MM.1S (cell line): ENCODE measurements at regions not wholly inside any gene's neighbourhood (a gene's known extent, or its start where the extent isn't known, plus 50 kb on each side); places are given as distances from the start of the nearest gene placed in this dataset.

Experiments
- DNase-seq: peaks from one replicate; pipeline ENCODE4 v3.0.0-alpha.2; 2015
- H2AFZ ChIP-seq: fragments of 300-600 bp; sonication (generic); 2 replicates; pipeline ENCODE4 v1.6.0; 2016; ENCODE audit warnings: antibody characterized with exemption, low read length
- H3F3A ChIP-seq: fragments of 300-600 bp; sonication (generic); 2 replicates; pipeline ENCODE4 v1.6.1; 2016; ENCODE audit warnings: mild to moderate bottlenecking, antibody characterized with exemption, low read length, moderate library complexity, mixed read lengths; ENCODE audit not compliant: insufficient read depth
- H3K27ac ChIP-seq: fragments of 300-600 bp; sonication (generic); 2 replicates; pipeline ENCODE4 v1.5.1; 2016; ENCODE audit warnings: mild to moderate bottlenecking, low read length
- H3K27me3 ChIP-seq: fragments of 300-600 bp; sonication (generic); replicated peaks from 2 replicates; pipeline ENCODE4 v1.6.0; 2016; ENCODE audit warnings: low read length; ENCODE audit not compliant: insufficient read depth
- H3K36me3 ChIP-seq: fragments of 300-600 bp; sonication (generic); replicated peaks from 2 replicates; pipeline ENCODE4 v1.6.1; 2016; ENCODE audit warnings: mild to moderate bottlenecking, low read length, mixed read lengths; ENCODE audit not compliant: insufficient read depth
- H3K4me1 ChIP-seq: fragments of 300-600 bp; sonication (generic); 2 replicates; pipeline ENCODE4 v1.6.1; 2016; ENCODE audit warnings: low read length, mixed read lengths
- H3K4me2 ChIP-seq: fragments of 300-600 bp; sonication (generic); 2 replicates; pipeline ENCODE4 v1.6.0; 2016; ENCODE audit warnings: low read depth, low read length
- H3K4me3 ChIP-seq: fragments of 300-600 bp; sonication (generic); 2 replicates; pipeline ENCODE4 v1.5.1; 2016; ENCODE audit warnings: low read length, mixed read lengths
- H3K79me2 ChIP-seq: fragments of 300-600 bp; sonication (generic); 2 replicates; pipeline ENCODE4 v1.6.1; 2016; ENCODE audit warnings: mixed run types, low read length, mixed read lengths
- H3K9ac ChIP-seq: fragments of 300-600 bp; sonication (generic); 2 replicates; pipeline ENCODE4 v1.6.1; 2016; ENCODE audit warnings: low read length, mixed read lengths
- H3K9me2 ChIP-seq: fragments of 300-600 bp; sonication (generic); replicated peaks from 2 replicates; pipeline ENCODE4 v1.6.1; 2016; ENCODE audit warnings: mild to moderate bottlenecking, low read length, mixed read lengths; ENCODE audit not compliant: insufficient read depth
- H3K9me3 ChIP-seq: fragments of 300-600 bp; sonication (generic); replicated peaks from 2 replicates; pipeline ENCODE4 v1.6.1; 2016; ENCODE audit warnings: mild to moderate bottlenecking, low read length, mixed read lengths; ENCODE audit not compliant: insufficient read depth
- H4K20me1 ChIP-seq: fragments of 300-600 bp; sonication (generic); 2 replicates; pipeline ENCODE4 v1.6.1; 2016; ENCODE audit warnings: mild to moderate bottlenecking, low read length, moderate library complexity, mixed read lengths; ENCODE audit not compliant: insufficient read depth
- CTCF ChIP-seq: fragments of 300-600 bp; sonication (generic); IDR thresholded peaks from 2 replicates; pipeline ENCODE4 v1.5.1; 2016; ENCODE audit warnings: antibody characterized with exemption, low read length, mixed read lengths
- EZH2 ChIP-seq: fragments of 300-600 bp; sonication (generic); optimal IDR thresholded peaks from 2 replicates; pipeline ENCODE3; 2017; ENCODE audit warnings: low read depth, mild to moderate bottlenecking, antibody characterized with exemption, low read length, mixed read lengths
- EZH2phosphoT487 ChIP-seq: fragments of 300-600 bp; sonication (generic); IDR thresholded peaks from 2 replicates; pipeline ENCODE4 v1.6.1; 2018; ENCODE audit warnings: antibody characterized with exemption, low read length

GRCh38 chr16:23006380-23006779 is 142.9 kb downstream of the USP31 start:
- Histone ChIP-seq H3K27ac (no peak overlapping the region), H3K36me3 (no peaks in the 10 kb centered on the region), H3K9ac (no peak overlapping the region), H4K20me1 (no peaks in the 10 kb centered on the region), H3K4me3 (no peak overlapping the region), H3K4me2 (no peak overlapping the region), H3K79me2 (no peaks in the 10 kb centered on the region), H3F3A (no peaks in the 10 kb centered on the region), H2AFZ (no peak overlapping the region), H3K27me3 (no peaks in the 10 kb centered on the region), H3K9me3 (no peaks in the 10 kb centered on the region), H3K9me2 (no peaks in the 10 kb centered on the region), H3K4me1 (no peaks in the 10 kb centered on the region)
- no peak for DNase-seq
- TF ChIP-seq CTCF (no peak), EZH2 (no peak), EZH2phosphoT487 (no peak)

- Histone ChIP-seq H3K4me1 (no peaks in the 10 kb centered on the region), H3K27me3 (no peaks in the 10 kb centered on the region), H3K9me3 (no peaks in the 10 kb centered on the region), H3K79me2 (no peaks in the 10 kb centered on the region), H3F3A (no peaks in the 10 kb centered on the region), H3K9ac (no peak overlapping the region), H3K36me3 (no peaks in the 10 kb centered on the region), H3K9me2 (no peaks in the 10 kb centered on the region), H3K4me2 (no peak overlapping the region), H3K27ac (no peak overlapping the region), H4K20me1 (no peaks in the 10 kb centered on the region), H3K4me3 (no peak overlapping the region), H2AFZ (no peak overlapping the region)
- TF ChIP-seq EZH2 (no peak), CTCF (no peak), EZH2phosphoT487 (no peak)
- no peak for DNase-seq
These were observed 143.3 kb downstream of the USP31 start for GRCh38 chr16:23005951-23006350.

- no peak for DNase-seq
- H3K9ac ChIP-seq = no peak overlapping the region
- H3F3A ChIP-seq = no peaks in the 10 kb centered on the region
- TF ChIP-seq CTCF (no peak), EZH2phosphoT487 (no peak), EZH2 (no peak)
- H3K27ac ChIP-seq = no peak overlapping the region
- H3K9me2 ChIP-seq = no peaks in the 10 kb centered on the region
- H3K4me2 ChIP-seq = no peak overlapping the region
- H4K20me1 ChIP-seq = no peaks in the 10 kb centered on the region
- no peaks in the 10 kb centered on the region for H3K27me3 ChIP-seq
- no peaks in the 10 kb centered on the region for H3K9me3 ChIP-seq
- H3K79me2 ChIP-seq = no peaks in the 10 kb centered on the region
- H3K4me1 ChIP-seq = no peaks in the 10 kb centered on the region
- H2AFZ ChIP-seq = no peak overlapping the region
- no peaks in the 10 kb centered on the region for H3K36me3 ChIP-seq
- no peak overlapping the region for H3K4me3 ChIP-seq
These were observed 159.7 kb downstream of the USP31 start for GRCh38 chr16:22989598-22989997.
